ENCODE measurements at regions not wholly inside any gene's neighbourhood (a gene's known extent, or its start where the extent isn't known, plus 50 kb on each side); places are given as distances from the start of the nearest gene placed in this dataset.

GRCh38 chr5:66469684-66470083, 126.5 kb upstream of the MAST4 start:
- no peak for DNase-seq (ENCODE audit: low spot score)
- ChIA-PET POLR2A (ENCODE audit: low non-redundant PET) (no interaction called here), CTCF (interaction anchor here (0.6 kb wide), 1 partner anchor 260 kb away, joined by 3 read pairs; no protein-coding TSS in a partner anchor)
- no peak overlapping the region for H3K27ac ChIP-seq
- no peak for TF ChIP-seq CTCF (conservative IDR thresholded peaks at IDR 0.05; ENCODE audit: low read depth)

- ChIA-PET CTCF (interaction anchor here (0.5 to 0.7 kb wide), 2 partner anchors 286 to 343 kb away, joined by 3 to 4 read pairs; no protein-coding TSS in a partner anchor), POLR2A (ENCODE audit: low non-redundant PET) (no interaction called here)
- no peak overlapping the region for H3K27ac ChIP-seq
- TF ChIP-seq CTCF (conservative IDR thresholded peaks at IDR 0.05; ENCODE audit: low read depth) = no peak
- no peak for DNase-seq (ENCODE audit: low spot score)
Observed at GRCh38 chr5:66472010-66472409, 124.2 kb upstream of the MAST4 start.

- ChIA-PET CTCF (no interaction called here), POLR2A (ENCODE audit: low non-redundant PET) (no interaction called here)
- no peak for TF ChIP-seq CTCF (conservative IDR thresholded peaks at IDR 0.05; ENCODE audit: low read depth)
- no peak overlapping the region for H3K27ac ChIP-seq
- no peak for DNase-seq (ENCODE audit: low spot score)
Observed at GRCh38 chr5:66475731-66476130, 120.5 kb upstream of the MAST4 start.

GRCh38 chr5:66477596-66477995, 118.6 kb upstream of the MAST4 start:
- no peak overlapping the region for H3K27ac ChIP-seq
- DNase-seq (ENCODE audit: low spot score) = no peak
- ChIA-PET CTCF (no interaction called here), POLR2A (ENCODE audit: low non-redundant PET) (no interaction called here)
- no peak for TF ChIP-seq CTCF (conservative IDR thresholded peaks at IDR 0.05; ENCODE audit: low read depth)

- TF ChIP-seq CTCF (conservative IDR thresholded peaks at IDR 0.05; ENCODE audit: low read depth) = no peak
- ChIA-PET CTCF (interaction anchor here (0.7 kb wide), 2 partner anchors 16 to 345 kb away, joined by 3 read pairs; no protein-coding TSS in a partner anchor), POLR2A (ENCODE audit: low non-redundant PET) (no interaction called here)
- DNase-seq (ENCODE audit: low spot score) = no peak
- H3K27ac ChIP-seq = no peak overlapping the region
Observed at GRCh38 chr5:66494437-66494836, 101.8 kb upstream of the MAST4 start.

GRCh38 chr5:66498791-66499207, 97.4 kb upstream of the MAST4 start:
- TF ChIP-seq CTCF (conservative IDR thresholded peaks at IDR 0.05; ENCODE audit: low read depth) = no peak
- peak; percentile 79 for DNase-seq (ENCODE audit: low spot score)
- ChIA-PET POLR2A (ENCODE audit: low non-redundant PET) (no interaction called here), CTCF (interaction anchor here (0.7 kb wide), 1 partner anchor 14 kb away, joined by 4 read pairs; no protein-coding TSS in a partner anchor)
- H3K27ac ChIP-seq = peak overlapping the region; percentile 17; the same call in 1 of the 2 replicates

All from RWPE1 (cell line).